ENCODE measurements at regions not wholly inside any gene's neighbourhood (a gene's known extent, or its start where the extent isn't known, plus 50 kb on each side); places are given as distances from the start of the nearest gene placed in this dataset.
A peak's percentile ranks its signal among the peaks of the same experiment; 100 is the strongest.
"Not testable (repeated sequence)": the region's sequence is repeated elsewhere in the genome, so short reads cannot be mapped to it uniquely, and the experiment has no call there.

DNA sequence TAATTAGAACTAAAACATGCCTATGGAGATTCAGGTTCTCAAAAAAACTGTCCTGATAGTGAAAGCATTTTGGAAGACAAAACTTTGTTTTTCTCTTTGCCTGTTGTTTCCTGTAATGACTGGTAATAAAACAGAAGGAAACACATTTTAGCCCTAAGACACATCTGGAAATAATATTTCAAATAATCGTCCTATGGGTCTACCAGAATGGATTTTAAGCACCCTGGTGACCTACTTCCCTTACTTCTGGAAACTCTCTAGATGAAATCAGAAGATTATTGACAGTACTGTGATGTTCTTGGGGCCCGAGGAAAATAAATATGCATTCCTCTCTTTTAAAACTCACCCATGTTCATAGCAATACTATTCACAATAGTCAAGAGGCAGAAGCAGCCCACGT is 110.1 kb upstream of the TLE4 start:
- no peak for DNase-seq
- Histone ChIP-seq H3K27me3 (no peaks in the 10 kb centered on the region), H3K9me3 (no peaks in the 10 kb centered on the region), H3K4me3 (no peak overlapping the region), H3K36me3 (no peaks in the 10 kb centered on the region)

DNA sequence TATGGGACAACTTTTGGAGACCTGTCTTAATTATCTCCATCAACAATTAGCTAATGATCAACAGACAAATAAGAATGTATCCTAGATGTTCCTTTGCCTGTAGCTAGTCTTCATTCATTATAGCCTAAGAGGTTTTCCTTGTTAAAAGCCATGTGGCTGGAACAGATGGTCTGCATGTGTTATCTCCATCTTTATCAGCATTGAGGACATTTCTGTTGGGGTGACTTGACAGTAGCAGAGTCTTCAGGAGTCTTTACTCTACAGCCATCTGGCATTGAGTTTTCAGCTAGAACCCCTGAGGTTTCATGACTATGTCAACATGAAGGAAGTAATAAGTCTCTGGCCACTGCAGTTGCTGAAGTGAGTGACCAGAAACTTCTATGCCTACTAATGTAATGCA is 106.6 kb upstream of the TLE4 start:
- Histone ChIP-seq H3K4me3 (no peak overlapping the region), H3K36me3 (no peaks in the 10 kb centered on the region), H3K27me3 (no peaks in the 10 kb centered on the region), H3K9me3 (no peaks in the 10 kb centered on the region)
- DNase-seq: no peak

DNA sequence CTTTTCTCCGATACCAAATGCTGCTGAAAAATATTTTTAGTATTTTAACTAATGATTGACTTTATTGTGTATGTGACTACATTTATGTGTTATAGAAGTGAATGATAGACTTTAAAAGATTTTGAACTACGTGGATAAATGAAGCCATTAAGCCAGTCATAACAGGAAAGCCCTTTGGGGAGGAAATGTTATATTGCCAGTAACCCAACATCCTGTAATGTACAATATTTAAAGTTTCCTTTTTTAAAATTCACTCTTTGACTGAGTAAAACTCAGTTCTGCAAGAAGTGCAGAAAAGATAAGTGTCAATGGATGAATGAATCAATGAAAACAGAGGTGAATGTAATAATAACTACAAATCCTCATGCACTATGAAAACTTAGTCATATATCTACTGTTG is 102.6 kb upstream of the TLE4 start:
- H3K9me3 ChIP-seq: no peaks in the 10 kb centered on the region
- no peak overlapping the region for H3K4me3 ChIP-seq
- no peak for DNase-seq
- H3K27me3 ChIP-seq: no peaks in the 10 kb centered on the region
- H3K36me3 ChIP-seq: no peaks in the 10 kb centered on the region

- H3K36me3 ChIP-seq: no peaks in the 10 kb centered on the region
- no peaks in the 10 kb centered on the region for H3K9me3 ChIP-seq
- H3K27me3 ChIP-seq: no peaks in the 10 kb centered on the region
- DNase-seq: no peak
- no peak overlapping the region for H3K4me3 ChIP-seq
These were observed 100.8 kb upstream of the TLE4 start for GRCh38 chr9:79470954-79471353.

- no peaks in the 10 kb centered on the region for H3K27me3 ChIP-seq
- DNase-seq: peak; percentile 61
- no peak overlapping the region for H3K4me3 ChIP-seq
- no peaks in the 10 kb centered on the region for H3K36me3 ChIP-seq
- H3K9me3 ChIP-seq: no peaks in the 10 kb centered on the region
These were observed 99.9 kb upstream of the TLE4 start for GRCh38 chr9:79471580-79472543.

DNA sequence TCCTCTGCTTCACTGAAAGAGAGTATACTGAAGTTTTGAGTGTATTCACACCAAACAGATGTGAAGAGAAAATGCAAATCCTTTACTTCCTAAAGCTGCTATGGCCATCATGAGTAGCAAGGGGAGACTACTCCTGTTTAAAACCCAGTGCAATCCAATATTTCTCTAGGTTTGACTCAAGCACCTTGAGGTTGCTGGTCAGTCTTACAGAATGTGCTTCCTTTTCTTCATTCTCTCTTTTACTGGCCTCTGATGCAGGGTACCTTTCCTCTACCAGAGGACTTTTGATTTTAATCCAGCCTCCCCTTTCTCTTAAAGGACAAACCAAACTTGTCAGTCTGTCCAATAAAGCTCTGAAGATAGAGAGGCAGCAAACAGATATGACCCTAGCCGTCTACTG is 98.1 kb upstream of the TLE4 start:
- Histone ChIP-seq H3K9me3 (no peaks in the 10 kb centered on the region), H3K4me3 (no peak overlapping the region), H3K36me3 (no peaks in the 10 kb centered on the region), H3K27me3 (no peaks in the 10 kb centered on the region)
- DNase-seq: no peak

- Histone ChIP-seq H3K4me3 (no peak overlapping the region), H3K36me3 (no peaks in the 10 kb centered on the region), H3K27me3 (no peaks in the 10 kb centered on the region), H3K9me3 (no peaks in the 10 kb centered on the region)
- no peak for DNase-seq
These were observed 94.4 kb upstream of the TLE4 start for GRCh38 chr9:79477241-79477840.

DNA sequence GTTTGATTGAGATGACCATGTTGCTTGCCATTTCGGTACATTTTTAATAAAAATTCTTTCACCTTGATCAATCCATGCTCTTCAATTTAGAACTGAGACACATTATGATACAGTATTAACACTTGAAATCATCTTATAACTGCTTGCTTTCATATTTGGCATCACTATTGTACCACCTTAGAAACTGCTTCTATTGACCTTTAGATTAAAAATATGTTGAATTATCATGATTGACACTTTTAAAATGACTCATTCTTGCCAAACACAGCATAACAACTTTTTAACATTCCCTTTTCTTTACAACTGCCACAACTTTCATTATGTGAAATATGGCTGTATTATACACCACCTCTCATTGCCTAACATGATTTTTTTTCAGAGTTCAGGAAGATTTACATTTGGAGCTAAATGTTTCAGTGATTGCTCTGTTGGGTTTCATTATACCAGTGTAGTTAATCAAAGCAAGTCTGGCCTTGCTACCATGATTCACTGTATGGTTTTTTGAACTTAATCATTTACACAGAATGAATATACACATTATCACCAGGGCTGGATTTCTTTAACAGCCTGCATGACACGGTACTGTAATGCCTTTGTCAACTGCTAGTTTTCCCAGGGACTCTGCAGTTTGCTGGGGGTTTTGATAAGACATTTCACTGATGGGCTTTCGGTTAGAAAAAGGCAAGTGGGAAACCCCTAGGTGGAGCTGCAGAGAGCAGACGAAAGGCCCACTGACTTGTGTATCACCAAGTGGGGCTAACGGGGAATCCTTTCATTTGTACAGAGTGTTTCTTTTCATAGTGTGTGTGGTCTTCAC is 93.6 kb upstream of the TLE4 start:
- no peaks in the 10 kb centered on the region for H3K9me3 ChIP-seq
- no peak for DNase-seq
- H3K27me3 ChIP-seq: no peaks in the 10 kb centered on the region
- no peak overlapping the region for H3K4me3 ChIP-seq
- H3K36me3 ChIP-seq: no peaks in the 10 kb centered on the region

GRCh38 chr9:79480639-79481038 is 91.1 kb upstream of the TLE4 start:
- H3K27me3 ChIP-seq: no peaks in the 10 kb centered on the region
- H3K4me3 ChIP-seq: no peak overlapping the region
- H3K36me3 ChIP-seq: no peaks in the 10 kb centered on the region
- DNase-seq: no peak
- H3K9me3 ChIP-seq: no peaks in the 10 kb centered on the region

- no peaks in the 10 kb centered on the region for H3K36me3 ChIP-seq
- H3K27me3 ChIP-seq: no peaks in the 10 kb centered on the region
- H3K4me3 ChIP-seq: no peak overlapping the region
- DNase-seq: no peak
- H3K9me3 ChIP-seq: no peaks in the 10 kb centered on the region
These were observed 89.8 kb upstream of the TLE4 start for GRCh38 chr9:79481846-79482477.

GRCh38 chr9:79485258-79485657 is 86.5 kb upstream of the TLE4 start:
- no peak overlapping the region for H3K4me3 ChIP-seq
- H3K27me3 ChIP-seq: no peaks in the 10 kb centered on the region
- no peak for DNase-seq
- no peaks in the 10 kb centered on the region for H3K36me3 ChIP-seq
- no peaks in the 10 kb centered on the region for H3K9me3 ChIP-seq

- H3K36me3 ChIP-seq: no peaks in the 10 kb centered on the region
- no peaks in the 10 kb centered on the region for H3K27me3 ChIP-seq
- H3K4me3 ChIP-seq: no peak overlapping the region
- peak; percentile 83 for DNase-seq
- H3K9me3 ChIP-seq: no peaks in the 10 kb centered on the region
These were observed 82.3 kb upstream of the TLE4 start for GRCh38 chr9:79489261-79490000.

GRCh38 chr9:79490657-79491248 is 81.0 kb upstream of the TLE4 start:
- H3K9me3 ChIP-seq: no peaks in the 10 kb centered on the region
- DNase-seq: no peak
- no peaks in the 10 kb centered on the region for H3K27me3 ChIP-seq
- no peak overlapping the region for H3K4me3 ChIP-seq
- no peaks in the 10 kb centered on the region for H3K36me3 ChIP-seq

DNA sequence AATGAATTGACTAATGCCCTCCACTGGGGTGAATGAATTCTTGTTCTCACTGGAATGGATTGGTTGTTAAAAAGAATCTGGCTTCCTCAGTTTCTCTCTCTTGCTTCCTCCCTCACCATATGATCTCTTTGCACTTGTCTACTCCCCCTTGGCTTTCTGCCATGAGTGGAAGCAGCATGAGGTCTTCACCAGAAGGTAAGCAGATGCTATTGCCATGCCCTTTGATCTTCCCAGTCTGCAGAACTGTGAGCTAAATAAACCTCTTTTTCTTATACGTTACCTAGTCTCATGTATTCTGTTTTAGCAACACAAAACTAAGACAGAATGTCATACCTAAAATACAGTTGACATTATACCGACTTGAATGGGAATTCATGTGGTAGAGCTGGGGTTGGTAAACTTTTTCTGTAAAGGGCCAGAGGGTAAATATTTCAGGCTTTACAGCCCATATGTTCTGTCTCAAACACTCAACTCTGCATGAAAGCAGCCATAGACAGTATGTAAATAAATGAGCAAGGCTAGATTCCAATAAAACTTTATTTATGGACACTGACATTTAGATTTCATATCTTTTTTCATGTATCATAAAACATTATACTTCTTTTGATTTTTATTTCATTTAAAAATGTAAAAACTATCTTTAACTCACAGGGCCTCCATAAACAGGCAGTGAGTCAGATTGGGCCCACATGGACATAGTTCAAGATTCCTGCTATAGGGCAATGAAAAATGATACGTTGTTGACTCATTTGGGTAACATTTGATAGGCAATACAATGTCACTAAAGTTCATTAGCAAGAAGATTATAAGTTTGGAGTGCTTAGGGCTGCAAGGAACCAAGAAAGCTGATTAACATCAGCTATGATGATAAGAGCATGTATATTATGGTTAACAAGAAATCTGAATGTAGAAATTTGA is 79.4 kb upstream of the TLE4 start:
- peak; percentile 5 for DNase-seq
- no peaks in the 10 kb centered on the region for H3K9me3 ChIP-seq
- no peaks in the 10 kb centered on the region for H3K36me3 ChIP-seq
- H3K27me3 ChIP-seq: no peaks in the 10 kb centered on the region
- H3K4me3 ChIP-seq: no peak overlapping the region

GRCh38 chr9:79500196-79500864 is 71.4 kb upstream of the TLE4 start:
- not testable (repeated sequence) for H3K4me3 ChIP-seq, H3K9me3 ChIP-seq, DNase-seq, H3K27me3 ChIP-seq, H3K36me3 ChIP-seq
